ENCODE measurements at regions not wholly inside any gene's neighbourhood (a gene's known extent, or its start where the extent isn't known, plus 50 kb on each side); places are given as distances from the start of the nearest gene placed in this dataset.
A peak's percentile ranks its signal among the peaks of the same experiment; 100 is the strongest.
"Not testable (repeated sequence)": the region's sequence is repeated elsewhere in the genome, so short reads cannot be mapped to it uniquely, and the experiment has no call there.

- DNase-seq = no peak
Observed at GRCh38 chr1:163583661-163584181, 262.0 kb downstream of the NUF2 start.

- no peak for DNase-seq
Observed at GRCh38 chr1:163585796-163586195, 264.0 kb downstream of the NUF2 start.

DNA sequence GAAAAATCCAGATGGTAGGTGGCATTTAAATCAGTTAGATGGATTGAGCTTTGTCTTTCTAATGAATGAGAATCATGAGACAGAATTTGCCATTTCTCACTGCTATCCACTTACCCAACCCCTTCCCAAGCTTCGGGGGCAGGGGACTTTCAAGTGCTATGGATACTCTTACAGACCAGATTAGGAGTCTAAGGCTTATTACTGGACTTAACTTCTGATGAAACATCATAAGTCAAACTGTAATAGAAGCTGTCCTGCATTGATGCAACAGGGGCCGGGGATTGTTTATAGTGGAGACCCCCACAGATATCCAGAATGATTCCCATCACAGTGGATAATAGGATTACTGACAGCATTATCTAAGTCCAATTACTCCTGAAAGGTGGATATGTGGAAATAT, 267.0 kb downstream of the NUF2 start:
- no peak for DNase-seq

DNA sequence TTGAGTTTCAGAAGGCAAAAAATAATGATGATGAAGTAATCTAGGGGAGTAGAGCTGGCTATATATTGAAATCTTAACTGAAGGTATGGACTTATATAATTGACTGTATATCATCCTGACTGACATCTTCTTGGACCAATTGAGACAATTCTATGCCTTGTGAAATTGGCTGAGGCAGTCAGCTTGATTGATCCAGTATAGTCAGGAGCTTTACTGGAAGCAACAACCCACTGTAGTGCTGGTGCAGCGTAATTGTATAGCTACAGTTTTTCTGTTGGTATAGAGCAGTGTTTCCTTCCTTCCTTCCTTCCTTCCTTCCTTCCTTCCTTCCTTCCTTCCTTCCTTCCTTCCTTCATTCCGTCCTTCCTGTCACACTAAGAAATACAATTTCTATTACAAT, 268.0 kb downstream of the NUF2 start:
- DNase-seq = no peak

- DNase-seq = not testable (repeated sequence)
Observed at GRCh38 chr1:163591131-163591530, 269.4 kb downstream of the NUF2 start.

- not testable (repeated sequence) for DNase-seq
Observed at GRCh38 chr1:163592623-163593022, 270.9 kb downstream of the NUF2 start.

- DNase-seq = not testable (repeated sequence)
Observed at GRCh38 chr1:163596106-163596505, 274.4 kb downstream of the NUF2 start.

GRCh38 chr1:163596541-163597258, 274.9 kb downstream of the NUF2 start:
- DNase-seq = no peak

GRCh38 chr1:163604321-163604720, 282.6 kb downstream of the NUF2 start:
- no peak for DNase-seq

- DNase-seq = no peak
Observed at GRCh38 chr1:163604896-163605295, 283.1 kb downstream of the NUF2 start.

- no peak for DNase-seq
Observed at GRCh38 chr1:163608979-163609378, 287.2 kb downstream of the NUF2 start.

GRCh38 chr1:163609858-163610257, 288.1 kb downstream of the NUF2 start:
- no peak for DNase-seq

DNA sequence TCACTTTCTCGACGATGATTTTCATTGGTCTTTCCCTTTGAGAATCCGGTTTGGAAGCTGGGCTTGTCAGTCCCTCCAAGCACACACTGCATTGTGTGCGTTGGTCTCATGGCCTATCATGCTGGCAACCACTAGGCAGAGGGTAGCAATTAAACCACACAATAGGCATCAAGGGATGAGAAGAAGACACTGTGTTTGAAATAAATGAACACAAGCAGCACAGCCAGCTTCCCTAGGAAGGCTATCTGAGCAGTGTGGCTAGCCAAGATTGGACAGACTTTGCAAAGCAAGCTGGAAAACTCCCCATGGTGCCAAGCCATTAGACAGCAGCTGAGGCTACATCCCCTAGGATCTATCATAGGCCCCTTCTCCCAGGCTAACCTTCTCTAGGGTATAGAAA, 288.7 kb downstream of the NUF2 start:
- DNase-seq = no peak

DNA sequence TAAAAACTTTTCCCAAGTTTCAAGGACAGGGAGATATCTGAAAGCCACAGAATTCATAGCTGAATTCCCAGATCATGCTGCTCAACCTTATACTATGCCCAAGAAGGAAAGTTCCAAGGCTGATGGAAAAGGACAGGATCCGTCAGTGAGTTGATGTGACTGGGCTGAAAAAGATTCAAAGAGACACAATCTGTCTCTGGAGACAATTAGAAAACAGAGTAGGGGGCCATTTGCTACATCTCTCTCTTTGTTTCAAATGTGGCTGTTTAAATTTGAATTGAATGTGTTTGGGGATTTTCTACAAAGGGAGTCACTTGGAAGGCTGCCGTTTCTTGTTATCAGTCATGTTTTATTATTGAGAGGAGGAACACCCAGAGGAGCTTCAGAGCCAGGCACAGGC, 292.6 kb downstream of the NUF2 start:
- DNase-seq = no peak

DNA sequence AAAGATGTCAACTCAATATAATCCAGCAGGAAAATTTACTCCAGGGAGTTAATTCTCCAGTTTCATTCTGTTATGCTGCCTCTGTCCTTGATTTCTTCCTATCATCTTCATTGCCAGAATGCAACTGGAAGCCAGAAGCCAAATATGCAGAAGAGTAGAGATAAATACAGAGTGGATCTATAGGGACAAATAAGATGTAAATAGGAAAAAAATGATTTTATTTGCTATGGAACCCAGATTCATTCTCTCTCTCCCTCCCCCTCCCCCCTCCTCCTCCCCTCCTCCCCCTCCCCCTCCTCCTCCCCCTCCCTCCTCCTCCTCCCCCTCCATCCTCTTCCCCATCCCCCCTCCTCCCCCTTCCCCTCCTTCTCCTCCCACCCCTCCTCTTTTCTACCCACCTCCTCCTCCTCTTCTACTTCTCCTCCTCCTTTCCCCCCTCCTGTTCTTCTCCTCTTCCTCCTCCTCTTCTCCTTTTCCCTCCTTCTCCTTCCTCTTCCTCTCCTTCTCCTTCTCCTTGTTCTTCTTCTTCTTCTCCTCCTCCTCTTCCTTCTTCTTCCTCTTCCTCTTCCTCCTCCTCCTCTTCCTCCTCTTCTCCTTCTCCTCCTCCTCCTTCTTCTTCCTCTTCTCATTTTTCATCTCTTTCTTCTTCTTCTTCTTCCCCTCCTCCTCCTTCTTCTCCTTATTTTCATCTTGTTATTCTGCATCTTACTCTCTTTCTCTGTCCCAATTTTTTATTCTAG, 306.4 kb downstream of the NUF2 start:
- DNase-seq = no peak

GRCh38 chr1:163632269-163632668, 310.5 kb downstream of the NUF2 start:
- no peak for DNase-seq

DNA sequence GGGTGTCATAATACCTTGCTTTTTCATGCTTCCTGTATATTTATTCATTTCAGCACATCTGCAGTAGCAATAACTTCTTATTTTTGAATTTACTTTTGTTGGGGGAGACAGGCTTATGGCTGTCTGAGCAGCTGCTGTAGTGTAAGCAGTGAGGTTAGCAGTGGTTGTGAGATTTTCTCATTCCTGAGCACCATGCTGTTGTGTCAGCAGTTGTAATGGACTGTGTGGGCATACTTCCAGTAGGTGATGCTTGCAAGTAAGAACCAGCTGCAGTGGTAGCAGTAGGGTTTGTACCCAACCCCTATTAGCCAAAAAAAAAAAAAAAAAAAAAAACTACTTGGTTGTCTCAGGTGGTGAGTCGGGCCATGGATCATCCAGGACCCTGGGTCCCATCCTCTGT, 311.6 kb downstream of the NUF2 start:
- DNase-seq = no peak

DNA sequence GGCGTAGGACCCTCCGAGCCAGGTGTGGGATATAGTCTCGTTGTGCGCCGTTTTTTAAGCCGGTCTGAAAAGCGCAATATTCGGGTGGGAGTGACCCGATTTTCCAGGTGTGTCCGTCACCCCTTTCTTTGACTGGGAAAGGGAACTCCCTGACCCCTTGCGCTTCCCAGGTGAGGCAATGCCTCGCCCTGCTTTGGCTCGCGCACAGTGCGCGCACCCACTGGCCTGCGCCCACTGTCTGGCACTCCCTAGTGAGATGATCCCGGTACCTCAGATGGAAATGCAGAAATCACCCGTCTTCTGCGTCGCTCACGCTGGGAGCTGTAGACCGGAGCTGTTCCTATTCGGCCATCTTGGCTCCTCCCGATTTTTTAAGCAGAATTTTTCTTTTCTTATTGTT, 323.9 kb downstream of the NUF2 start:
- DNase-seq = not testable (repeated sequence)

- peak; percentile 55 for DNase-seq
Observed at GRCh38 chr1:163650624-163651023, 328.9 kb downstream of the NUF2 start.

DNA sequence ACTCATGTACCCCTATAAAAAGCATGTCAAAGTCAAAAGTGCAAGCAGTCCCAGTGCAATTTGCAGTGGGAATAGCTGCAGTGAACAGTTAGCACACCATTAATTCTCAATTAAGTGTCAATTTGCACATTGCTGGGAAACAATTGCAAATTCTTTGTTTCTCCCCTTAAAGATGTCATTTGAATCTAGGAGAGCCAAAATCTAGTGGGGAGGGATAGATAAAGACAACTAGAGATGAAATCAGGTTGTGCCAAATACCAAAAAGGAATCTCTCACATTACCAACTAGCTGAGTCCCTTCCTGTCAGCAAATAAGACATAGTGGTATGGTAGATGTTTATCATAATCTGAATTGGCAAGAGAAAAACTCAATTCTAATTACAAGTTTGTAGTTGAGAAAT, 330.7 kb downstream of the NUF2 start:
- no peak for DNase-seq

- no peak for DNase-seq
Observed at GRCh38 chr1:163655565-163655964, 333.8 kb downstream of the NUF2 start.

- DNase-seq = no peak
Observed at GRCh38 chr1:163656095-163656759, 334.5 kb downstream of the NUF2 start.

- DNase-seq = no peak
Observed at GRCh38 chr1:163657719-163658118, 336.0 kb downstream of the NUF2 start.

DNA sequence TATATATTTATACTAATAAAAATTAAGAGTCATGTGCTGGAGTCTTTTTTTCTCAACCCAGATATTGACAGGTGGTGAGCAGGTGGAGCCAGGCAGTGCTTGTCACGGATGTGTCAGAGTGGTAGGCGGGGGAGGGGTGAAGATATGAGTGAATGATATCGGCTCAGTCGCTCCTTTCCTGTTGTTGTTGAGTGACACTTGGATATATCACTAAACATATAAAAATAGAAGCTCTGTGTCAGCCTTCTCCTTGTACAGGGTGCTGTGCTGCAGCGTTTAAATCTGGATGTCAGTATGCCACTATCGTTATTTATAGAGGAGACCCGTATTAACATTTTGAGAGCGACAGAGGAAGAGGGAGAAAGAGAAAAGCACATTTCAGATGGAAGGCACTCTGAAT, 339.6 kb downstream of the NUF2 start:
- DNase-seq = no peak

Data from NCI-H1436 (cell line).